Endothelial cell of umbilical vein (primary cell): ENCODE measurements at regions not wholly inside any gene's neighbourhood (a gene's known extent, or its start where the extent isn't known, plus 50 kb on each side); places are given as distances from the start of the nearest gene placed in this dataset.

Experiments
- BruUV-seq: library from RNA; stranded (reverse); fragments of 400-500 nt; replicated peaks from 2 replicates; lab custom pipeline; 2021; lab: Mats Ljungman, UMichigan
- CTCF ChIA-PET: fragments of 300-600, 350-600 bp; sonication (Branson Sonifier 250); formaldehyde crosslinking; loops from one replicate; lab custom pipeline; 2021; ENCODE audit warnings: antibody characterized with exemption, inconsistent platforms; lab: Charles Lee
- POLR2A ChIA-PET: fragments of 300-600, 350-600 bp; sonication (Branson Sonifier 250); formaldehyde crosslinking; loops from one replicate; lab custom pipeline; 2021; ENCODE audit warnings: antibody characterized with exemption, inconsistent platforms; lab: Charles Lee
- DNase-seq: peaks from one replicate; pipeline ENCODE4 v3.0.0-alpha.2; 2011; ENCODE audit warnings: low read depth, low spot score
- FAIRE-seq: peaks from 2 replicates; lab custom pipeline; 2011; peaks lifted over from hg19 to GRCh38; lab: Jason Lieb, UNC
- H2AFZ ChIP-seq: 2 replicates; pipeline ENCODE4 v1.6.0; 2012; ENCODE audit warnings: low read depth, low read length, control low read depth, inconsistent platforms
- H3K27ac ChIP-seq: 2 replicates; pipeline ENCODE4 v1.5.1; 2011; ENCODE audit warnings: low read depth, mild to moderate bottlenecking, control low read depth, low read length, moderate library complexity; ENCODE audit not compliant: insufficient read depth
- H3K27me3 ChIP-seq, 2 experiments: 2 replicates each; pipeline versions ENCODE4 v1.6.0 to v1.6.1; 2011; ENCODE audit warnings: low read length in 2 of 2, mixed read lengths in 1 of 2; ENCODE audit not compliant: control insufficient read depth in 2 of 2, insufficient read depth in 2 of 2
- H3K36me3 ChIP-seq, 2 experiments: 2 replicates in 1 of 2; 3 replicates in 1 of 2; pipeline ENCODE4 v1.5.1; 2011; ENCODE audit warnings: low read length in 2 of 2, mild to moderate bottlenecking in 1 of 2, moderate library complexity in 1 of 2; ENCODE audit not compliant: control insufficient read depth in 2 of 2, insufficient read depth in 2 of 2; ENCODE audit errors: extremely low read depth in 1 of 2
- H3K4me1 ChIP-seq: 3 replicates; pipeline ENCODE4 v1.5.1; 2011; ENCODE audit warnings: mild to moderate bottlenecking, low read length; ENCODE audit not compliant: control insufficient read depth, insufficient read depth; ENCODE audit errors: extremely low read depth
- H3K4me2 ChIP-seq: 2 replicates; pipeline ENCODE4 v1.6.1; 2011; ENCODE audit warnings: low read length, control low read depth, mixed read lengths; ENCODE audit not compliant: insufficient read depth
- H3K4me3 ChIP-seq, 3 experiments: fragments of 200-600 bp in 1 of 3; sonication (generic), shearing (Covaris generic) in 1 of 3; replicated peaks in 1 of 3; 2 replicates each; pipeline ENCODE4 v1.5.1; 2011 to 2016; ENCODE audit warnings: control low read depth in 3 of 3, low read length in 3 of 3, mild to moderate bottlenecking in 2 of 3, inconsistent platforms in 1 of 3, low read depth in 1 of 3, moderate library complexity in 1 of 3; ENCODE audit not compliant: insufficient read depth in 1 of 3
- H3K79me2 ChIP-seq: 2 replicates; pipeline ENCODE4 v1.6.0; 2012; ENCODE audit warnings: low read length, inconsistent platforms; ENCODE audit not compliant: control insufficient read depth, insufficient read depth
- H3K9ac ChIP-seq: replicated peaks from 2 replicates; pipeline ENCODE3; 2011; ENCODE audit warnings: low read length, control low read depth; ENCODE audit not compliant: insufficient read depth; ENCODE audit errors: extremely low read depth
- H3K9me1 ChIP-seq: replicated peaks from 3 replicates; pipeline ENCODE4 v1.6.0; 2011; ENCODE audit warnings: mild to moderate bottlenecking, low read length; ENCODE audit not compliant: control insufficient read depth, insufficient read depth; ENCODE audit errors: extremely low read depth
- H3K9me3 ChIP-seq: replicated peaks from 2 replicates; pipeline ENCODE4 v1.5.1; 2012; ENCODE audit warnings: low read length, inconsistent platforms; ENCODE audit not compliant: control insufficient read depth, insufficient read depth
- H4K20me1 ChIP-seq: replicated peaks from 2 replicates; pipeline ENCODE3; 2011; ENCODE audit warnings: mild to moderate bottlenecking, low read length; ENCODE audit not compliant: control insufficient read depth, insufficient read depth; ENCODE audit errors: extremely low read depth
- EZH2 ChIP-seq: IDR thresholded peaks from 2 replicates; pipeline ENCODE4 v1.6.1; 2012; ENCODE audit warnings: borderline replicate concordance, low read depth, mild to moderate bottlenecking, moderate library complexity, low read length, inconsistent platforms; ENCODE audit not compliant: severe bottlenecking
- FOS ChIP-seq: IDR thresholded peaks from 2 replicates; pipeline ENCODE4 v1.6.1; 2011; ENCODE audit warnings: mild to moderate bottlenecking, low read length, moderate library complexity, borderline replicate concordance; ENCODE audit not compliant: insufficient read depth
- GATA2 ChIP-seq: IDR thresholded peaks from 2 replicates; pipeline ENCODE4 v1.7.0; 2011; ENCODE audit warnings: low read depth, mild to moderate bottlenecking, moderate library complexity, mixed read lengths, low read length; ENCODE audit not compliant: insufficient read length, insufficient read depth
- JUN ChIP-seq: IDR thresholded peaks from 2 replicates; pipeline ENCODE4 v1.6.1; 2011; ENCODE audit warnings: borderline replicate concordance, low read depth; ENCODE audit not compliant: insufficient read length, insufficient read depth
- MYC ChIP-seq: IDR thresholded peaks from one replicate; pipeline ENCODE4 v1.6.1; 2011; ENCODE audit warnings: mild to moderate bottlenecking, low read depth, low read length
- POLR2A ChIP-seq: IDR thresholded peaks from 2 replicates; pipeline ENCODE4 v1.6.1; 2012; ENCODE audit warnings: low read depth, mild to moderate bottlenecking, control low read depth, low read length
- POLR2AphosphoS5 ChIP-seq: IDR thresholded peaks from 2 replicates; pipeline ENCODE4 v1.6.1; 2012; ENCODE audit warnings: low read depth, mild to moderate bottlenecking, control low read depth, low read length, moderate library complexity; ENCODE audit not compliant: insufficient read depth
- dilution Hi-C: fragments of 300-500 bp; cut with MboI; formaldehyde crosslinking; loops from one replicate; pipeline ENCODE4 v1.15.0; 2019; ENCODE audit warnings: low sequenced_read_pairs; ENCODE audit not compliant: extremely low pct_ligation_motif_present
- intact Hi-C: fragments of 100-400 bp; cut with micrococcal nuclease; formaldehyde crosslinking; loops from one replicate; pipeline ENCODE4 v1.10.0; 2022
- TF ChIP-seq, protein P1 (sequence below), 2 donors: IDR thresholded peaks; 1 replicate in 1 of 2; 2 replicates in 1 of 2; pipeline ENCODE4 v1.5.1; 2011; ENCODE audit warnings: low read length in 2 of 2, mild to moderate bottlenecking in 2 of 2, moderate library complexity in 2 of 2, control low read depth in 1 of 2, inconsistent platforms in 1 of 2, low read depth in 1 of 2; ENCODE audit not compliant: insufficient read depth in 1 of 2; ENCODE audit errors: extremely low read depth in 1 of 2
- TF ChIP-seq, protein P2 (sequence below): IDR thresholded peaks from 2 replicates; pipeline ENCODE4 v1.6.1; 2011; ENCODE audit not compliant: insufficient read depth, insufficient read length

DNA sequence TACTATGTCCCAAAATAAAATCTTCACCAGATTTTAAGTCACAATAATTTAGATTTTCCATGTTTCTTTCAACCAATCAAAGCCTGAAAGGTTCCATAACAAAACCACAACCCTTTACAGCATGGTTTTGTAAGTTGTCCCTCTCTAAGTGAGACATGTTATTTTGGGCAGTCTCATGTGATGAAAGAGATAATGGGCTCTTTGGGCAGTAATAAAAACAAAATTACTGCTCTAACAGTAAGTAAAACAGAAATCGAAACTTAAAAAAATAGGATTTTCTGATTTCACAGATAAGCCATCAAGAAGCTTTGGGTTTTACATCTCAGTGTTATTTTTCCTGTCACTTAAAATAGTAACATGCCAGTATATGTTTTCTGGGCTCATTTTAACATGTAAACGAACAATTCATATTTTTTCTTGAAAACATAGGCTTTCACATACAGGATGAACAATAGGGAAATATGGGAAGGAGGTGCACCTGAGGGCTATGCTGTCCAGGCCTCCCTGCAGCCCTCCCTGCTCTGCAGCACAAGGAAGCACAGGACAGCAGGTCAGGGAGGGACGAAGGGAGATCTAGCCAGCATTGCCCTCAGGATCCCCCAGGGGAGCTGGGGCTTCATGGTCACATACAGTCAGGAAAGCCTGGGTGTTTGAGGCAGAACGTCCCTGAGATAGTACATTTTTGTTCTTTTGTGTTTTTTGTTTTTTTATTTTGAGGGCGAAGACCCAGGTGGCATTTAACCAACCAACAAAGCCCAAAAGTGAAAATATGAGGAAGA lies 157.4 kb downstream of the SHOX2 start:
- Histone ChIP-seq H3K27me3 (no peaks in the 10 kb centered on the region), H3K4me2 (no peak overlapping the region), H3K4me3 (no peak overlapping the region), H4K20me1 (no peaks in the 10 kb centered on the region), H2AFZ (no peak overlapping the region), H3K9me3 (no peaks in the 10 kb centered on the region), H3K79me2 (no peaks in the 10 kb centered on the region), H3K4me1 (no peaks in the 10 kb centered on the region), H3K9me1 (no peaks in the 10 kb centered on the region), H3K36me3 (no peaks in the 10 kb centered on the region), H3K27ac (no peak overlapping the region), H3K9ac (no peak overlapping the region)
- dilution Hi-C loops (no loop called here), intact Hi-C loops (no loop called here)
- no peak for DNase-seq
- ChIA-PET POLR2A (no interaction called here), CTCF (interaction anchor here (2.3 kb wide), 1 partner anchor 12 kb away, joined by 6 read pairs; no protein-coding TSS in a partner anchor)
- BruUV-seq: no TSS peak
- TF ChIP-seq POLR2A: no peak
- no peak for TF ChIP-seq EZH2
- TF ChIP-seq FOS: no peak
- TF ChIP-seq GATA2: no peak
- no peak for TF ChIP-seq JUN
- TF ChIP-seq, protein P1, sequence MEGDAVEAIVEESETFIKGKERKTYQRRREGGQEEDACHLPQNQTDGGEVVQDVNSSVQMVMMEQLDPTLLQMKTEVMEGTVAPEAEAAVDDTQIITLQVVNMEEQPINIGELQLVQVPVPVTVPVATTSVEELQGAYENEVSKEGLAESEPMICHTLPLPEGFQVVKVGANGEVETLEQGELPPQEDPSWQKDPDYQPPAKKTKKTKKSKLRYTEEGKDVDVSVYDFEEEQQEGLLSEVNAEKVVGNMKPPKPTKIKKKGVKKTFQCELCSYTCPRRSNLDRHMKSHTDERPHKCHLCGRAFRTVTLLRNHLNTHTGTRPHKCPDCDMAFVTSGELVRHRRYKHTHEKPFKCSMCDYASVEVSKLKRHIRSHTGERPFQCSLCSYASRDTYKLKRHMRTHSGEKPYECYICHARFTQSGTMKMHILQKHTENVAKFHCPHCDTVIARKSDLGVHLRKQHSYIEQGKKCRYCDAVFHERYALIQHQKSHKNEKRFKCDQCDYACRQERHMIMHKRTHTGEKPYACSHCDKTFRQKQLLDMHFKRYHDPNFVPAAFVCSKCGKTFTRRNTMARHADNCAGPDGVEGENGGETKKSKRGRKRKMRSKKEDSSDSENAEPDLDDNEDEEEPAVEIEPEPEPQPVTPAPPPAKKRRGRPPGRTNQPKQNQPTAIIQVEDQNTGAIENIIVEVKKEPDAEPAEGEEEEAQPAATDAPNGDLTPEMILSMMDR (IDR thresholded peaks at IDR 0.05; ENCODE audit: extremely low read depth in 1 of 2, insufficient read depth in 1 of 2, low read depth in 1 of 2, low read length in 2 of 2): no peak
- TF ChIP-seq, protein P2, sequence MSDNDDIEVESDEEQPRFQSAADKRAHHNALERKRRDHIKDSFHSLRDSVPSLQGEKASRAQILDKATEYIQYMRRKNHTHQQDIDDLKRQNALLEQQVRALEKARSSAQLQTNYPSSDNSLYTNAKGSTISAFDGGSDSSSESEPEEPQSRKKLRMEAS: no peak
- TF ChIP-seq POLR2AphosphoS5: no peak
- TF ChIP-seq MYC: no peak
- FAIRE-seq: no peak
